Astrocyte of the spinal cord (primary cell): ENCODE measurements at regions not wholly inside any gene's neighbourhood (a gene's known extent, or its start where the extent isn't known, plus 50 kb on each side); places are given as distances from the start of the nearest gene placed in this dataset.
A peak's percentile ranks its signal among the peaks of the same experiment; 100 is the strongest.

Source experiments
- DNase-seq: peaks from one replicate; pipeline ENCODE4 v3.0.0; 2011; ENCODE audit warnings: low read depth, low spot score
- H3K4me3 ChIP-seq: 2 replicates; pipeline ENCODE4 v1.5.1; 2011; ENCODE audit warnings: low read depth, mild to moderate bottlenecking, low read length, moderate library complexity
- CTCF ChIP-seq: IDR thresholded peaks from 2 replicates; pipeline ENCODE4 v1.5.1; 2012; ENCODE audit warnings: low read depth, mild to moderate bottlenecking, low read length, inconsistent platforms
- in situ Hi-C: cut with HindIII; loops from 2 replicates; pipeline ENCODE4 v1.10.0; 2017; ENCODE audit warnings: low sequenced_read_pairs

GRCh38 chr5:54659700-54660131 lies 142.2 kb downstream of the SNX18 start:
- in situ Hi-C loops = no loop called here
- no peak for DNase-seq
- no peak for TF ChIP-seq CTCF
- no peak overlapping the region for H3K4me3 ChIP-seq

GRCh38 chr5:54658010-54658409 lies 140.5 kb downstream of the SNX18 start:
- in situ Hi-C loops = no loop called here
- peak; percentile 81 for DNase-seq
- H3K4me3 ChIP-seq = no peak overlapping the region
- TF ChIP-seq CTCF = no peak

GRCh38 chr5:54656261-54656728 lies 138.7 kb downstream of the SNX18 start:
- no peak for DNase-seq
- no peak overlapping the region for H3K4me3 ChIP-seq
- in situ Hi-C loops = no loop called here
- TF ChIP-seq CTCF = no peak

- H3K4me3 ChIP-seq = no peak overlapping the region
- in situ Hi-C loops = no loop called here
- TF ChIP-seq CTCF = no peak
- DNase-seq = peak; percentile 75
These were observed 138.2 kb downstream of the SNX18 start for GRCh38 chr5:54655761-54656160.

GRCh38 chr5:54655266-54655665 lies 137.7 kb downstream of the SNX18 start:
- in situ Hi-C loops = no loop called here
- H3K4me3 ChIP-seq = no peak overlapping the region

GRCh38 chr5:54653956-54654614 lies 136.5 kb downstream of the SNX18 start:
- no peak for DNase-seq
- TF ChIP-seq CTCF = no peak
- in situ Hi-C loops = no loop called here
- H3K4me3 ChIP-seq = no peak overlapping the region

More at GRCh38 chr5:54655266-54655665, 137.7 kb downstream of the SNX18 start:
- DNase-seq = no peak
- TF ChIP-seq CTCF = no peak
